Kasumi-1 (cell line): ENCODE measurements at regions not wholly inside any gene's neighbourhood (a gene's known extent, or its start where the extent isn't known, plus 50 kb on each side); places are given as distances from the start of the nearest gene placed in this dataset.

Source experiments
- DNase-seq, 2 experiments: peaks; one replicate each; lab custom pipeline; 2025; lab: John Stamatoyannopoulos, UW

DNA sequence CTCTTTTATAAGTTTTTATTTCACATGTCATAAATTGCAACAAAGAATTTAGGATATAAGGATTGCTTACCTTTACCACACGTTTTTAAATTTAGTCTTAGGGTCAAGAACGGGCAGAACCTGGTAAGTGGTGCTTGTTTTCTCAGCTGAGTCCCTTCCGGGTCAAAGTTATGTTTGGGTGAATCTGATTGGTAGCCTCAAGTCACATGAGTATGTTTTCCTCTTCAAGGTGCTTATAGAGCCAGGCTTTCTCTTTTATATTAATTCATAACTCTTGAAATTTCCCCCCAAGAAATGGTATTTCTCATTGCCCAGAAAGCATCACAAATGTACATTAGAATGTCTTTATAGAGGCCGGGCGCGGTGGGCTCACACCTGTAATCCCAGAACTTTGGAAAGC is 415.7 kb upstream of the ROBO2 start:
- DNase-seq: no peak

DNA sequence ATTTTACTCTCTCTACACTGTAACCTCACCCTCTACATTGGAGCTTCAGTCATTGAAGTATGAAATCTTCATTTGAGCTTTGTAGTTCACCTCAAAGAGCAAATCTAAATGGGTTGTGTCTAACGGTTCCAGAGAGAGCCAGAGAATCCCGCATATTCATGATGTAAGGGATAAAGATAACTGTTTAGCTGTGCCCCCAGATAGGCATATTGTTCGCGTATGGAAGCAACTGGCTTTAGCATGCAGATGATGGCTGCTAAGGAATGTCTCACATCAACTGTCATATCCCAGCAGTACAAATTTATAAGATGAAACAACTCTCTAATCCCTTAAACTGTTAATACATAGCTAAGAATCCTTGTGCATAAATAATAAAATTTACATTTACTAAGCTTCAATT is 412.7 kb upstream of the ROBO2 start:
- no peak for DNase-seq

DNA sequence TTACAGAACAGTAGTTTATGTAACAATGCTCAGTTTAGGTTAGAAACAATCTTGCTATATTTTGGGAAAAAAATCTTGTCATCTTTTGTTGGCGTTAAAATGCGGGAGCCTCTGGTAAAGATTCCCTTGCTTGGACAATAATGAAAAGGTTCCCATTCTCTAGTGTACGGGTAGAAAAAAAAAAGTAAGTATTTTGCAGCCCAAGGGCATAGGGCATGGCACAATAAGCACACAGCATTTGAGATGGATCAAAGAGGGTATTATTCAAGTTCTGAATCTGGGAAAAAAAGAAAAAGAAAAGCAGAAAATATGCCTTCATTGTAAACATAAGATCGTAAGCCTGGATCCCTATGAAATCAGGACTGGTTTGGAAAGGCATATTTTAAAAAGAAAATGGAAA is 408.6 kb upstream of the ROBO2 start:
- no peak for DNase-seq

DNA sequence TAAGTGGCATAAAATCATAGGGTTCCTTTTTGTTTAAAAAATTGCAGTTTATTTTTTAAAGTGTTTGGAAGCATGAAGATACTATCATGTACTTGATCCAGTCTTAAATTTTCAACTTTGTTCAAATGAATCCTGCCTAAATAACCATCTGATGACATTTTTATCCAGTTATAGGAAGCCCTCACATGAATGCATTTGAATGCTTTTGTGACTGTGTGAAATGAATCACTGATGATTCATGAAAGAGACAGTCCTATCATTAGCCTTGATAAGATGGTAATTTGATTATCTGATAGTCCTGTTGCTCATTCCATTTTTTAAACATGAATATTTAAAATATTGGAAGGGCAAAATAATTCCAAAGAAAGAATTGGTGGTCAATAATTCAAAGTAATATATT is 401.9 kb upstream of the ROBO2 start:
- DNase-seq: no peak

DNA sequence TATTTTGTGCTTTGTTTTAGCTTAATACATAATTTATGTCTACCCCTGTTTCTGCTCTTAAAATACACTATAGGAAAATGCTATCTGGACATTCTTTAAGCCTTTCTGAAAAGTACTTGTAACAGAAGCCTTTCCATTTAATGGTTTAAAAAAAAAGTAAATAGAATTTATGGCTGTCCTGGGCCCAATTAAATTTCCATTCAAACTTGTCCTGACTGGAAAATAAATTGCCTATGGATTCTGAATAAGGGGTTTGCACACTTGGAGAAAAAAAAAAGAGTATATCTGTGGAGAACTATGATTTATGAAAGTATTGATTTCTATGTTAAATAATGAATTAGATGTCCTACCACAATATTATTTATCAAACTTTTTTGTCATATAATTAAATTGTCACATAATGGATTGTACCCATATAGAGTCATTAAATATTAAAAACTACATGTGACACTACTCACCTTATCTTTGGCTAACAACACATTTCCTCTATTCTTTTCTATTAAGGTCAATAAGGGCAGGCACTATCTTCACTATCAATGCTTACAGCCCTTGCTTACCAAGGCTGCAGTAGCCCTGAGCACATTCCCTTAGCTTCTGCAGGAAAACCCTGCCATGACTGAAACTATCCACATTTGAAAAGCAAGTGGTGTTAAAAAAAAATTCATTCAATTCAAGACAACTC is 396.1 kb upstream of the ROBO2 start:
- no peak for DNase-seq

DNA sequence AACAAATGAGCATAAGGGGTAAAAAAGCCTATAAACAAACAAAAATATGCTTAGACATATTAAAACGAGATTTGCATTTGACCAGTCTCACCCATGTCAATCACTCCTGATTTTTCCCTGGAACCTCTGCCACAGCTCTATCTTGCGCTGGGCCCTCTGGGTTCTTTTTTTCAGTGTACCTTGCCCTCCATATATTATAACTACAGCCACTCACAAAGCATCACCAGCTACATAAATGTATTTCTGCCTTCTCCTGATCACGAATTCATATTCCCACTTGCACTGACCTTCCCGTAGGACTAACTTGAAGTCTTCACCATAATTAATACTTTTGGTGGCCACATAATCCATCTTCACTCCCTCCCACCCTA is 395.6 kb upstream of the ROBO2 start:
- no peak for DNase-seq

DNA sequence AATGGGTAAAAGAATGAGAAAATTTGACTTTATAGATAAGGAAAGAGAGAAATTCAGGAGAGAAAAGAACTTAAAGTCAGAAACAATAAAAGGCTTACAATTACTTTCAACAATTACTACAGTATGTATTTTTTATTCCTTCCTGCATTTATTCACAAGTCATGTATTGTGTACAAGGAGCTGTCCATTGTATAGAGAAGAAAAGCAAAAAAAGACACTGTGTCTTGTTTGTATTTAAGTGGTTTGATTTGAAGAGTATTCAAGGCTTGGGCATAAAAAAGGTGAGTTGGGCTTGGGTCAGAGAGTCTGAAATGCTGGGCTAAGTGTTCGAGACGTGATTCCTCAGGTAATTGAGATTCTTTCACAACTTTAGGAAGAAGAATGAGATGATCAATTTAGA is 394.2 kb upstream of the ROBO2 start:
- DNase-seq: no peak

DNA sequence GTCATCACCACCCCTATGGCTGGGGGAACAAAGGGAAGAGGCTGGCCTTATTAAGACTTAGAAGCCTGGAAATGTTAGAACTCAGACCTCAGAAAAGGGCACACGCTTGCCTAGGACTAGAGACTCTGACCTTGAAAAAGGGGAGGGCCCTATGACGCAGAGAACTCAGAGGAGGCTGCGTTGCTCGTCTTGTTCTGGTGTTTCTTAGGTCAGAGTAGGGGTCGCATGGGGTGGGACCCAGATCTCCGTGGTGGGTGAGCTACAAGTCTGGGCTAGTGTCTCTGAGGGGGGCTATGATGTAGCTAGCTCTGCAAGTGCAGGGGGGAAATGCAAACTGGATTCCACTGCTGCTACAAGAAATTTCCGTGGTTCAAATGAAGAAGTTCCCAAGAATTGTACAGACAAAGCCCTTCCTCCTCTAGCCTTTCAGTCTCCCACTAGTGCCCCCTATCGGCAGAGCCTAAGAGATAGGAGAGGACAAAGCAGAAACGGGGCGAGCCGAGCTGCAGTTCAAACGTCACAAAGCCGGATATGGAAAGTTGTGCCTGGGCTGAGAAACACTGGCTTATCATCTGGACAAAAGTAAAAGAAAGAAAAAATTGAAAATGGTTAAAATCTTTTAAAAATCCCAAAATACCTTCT is 392.9 kb upstream of the ROBO2 start:
- DNase-seq: no peak

DNA sequence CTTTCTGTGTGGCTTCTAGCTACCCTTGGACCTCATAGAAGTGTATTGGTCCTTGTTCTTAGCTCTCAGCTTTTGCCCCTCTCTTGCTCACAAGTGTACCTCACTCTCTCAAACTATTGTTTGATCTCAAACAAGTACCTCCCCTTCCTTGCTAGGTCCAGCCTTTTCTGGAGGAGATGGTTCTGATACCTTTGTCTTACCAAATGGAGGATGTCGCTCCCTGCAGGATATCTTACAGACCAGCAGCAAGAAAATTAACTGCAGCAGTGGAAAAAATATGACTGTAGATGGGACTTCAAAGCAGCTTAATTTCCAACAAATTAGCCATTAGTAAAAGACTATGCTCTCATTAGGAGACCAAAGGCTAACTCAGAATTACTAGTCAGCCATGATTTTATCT is 388.1 kb upstream of the ROBO2 start:
- DNase-seq: no peak

DNA sequence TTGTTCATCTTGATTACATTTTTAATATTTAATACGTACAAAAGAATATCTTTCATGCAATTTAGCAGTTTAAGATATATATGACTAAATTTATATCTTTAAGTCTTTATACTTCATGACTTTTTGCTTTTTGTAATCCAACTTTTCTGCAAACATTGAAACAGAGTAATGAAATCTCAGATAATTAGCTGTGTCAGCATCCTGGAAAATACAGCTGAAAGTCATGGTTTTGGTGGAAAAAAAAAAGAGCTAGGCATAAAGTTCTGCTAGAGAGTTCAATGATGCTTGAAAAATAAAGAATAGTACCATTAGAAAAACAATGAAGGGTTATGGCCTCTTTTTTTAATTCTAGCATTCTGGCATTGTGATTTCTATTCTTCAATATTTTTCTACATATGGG is 387.4 kb upstream of the ROBO2 start:
- DNase-seq: no peak

DNA sequence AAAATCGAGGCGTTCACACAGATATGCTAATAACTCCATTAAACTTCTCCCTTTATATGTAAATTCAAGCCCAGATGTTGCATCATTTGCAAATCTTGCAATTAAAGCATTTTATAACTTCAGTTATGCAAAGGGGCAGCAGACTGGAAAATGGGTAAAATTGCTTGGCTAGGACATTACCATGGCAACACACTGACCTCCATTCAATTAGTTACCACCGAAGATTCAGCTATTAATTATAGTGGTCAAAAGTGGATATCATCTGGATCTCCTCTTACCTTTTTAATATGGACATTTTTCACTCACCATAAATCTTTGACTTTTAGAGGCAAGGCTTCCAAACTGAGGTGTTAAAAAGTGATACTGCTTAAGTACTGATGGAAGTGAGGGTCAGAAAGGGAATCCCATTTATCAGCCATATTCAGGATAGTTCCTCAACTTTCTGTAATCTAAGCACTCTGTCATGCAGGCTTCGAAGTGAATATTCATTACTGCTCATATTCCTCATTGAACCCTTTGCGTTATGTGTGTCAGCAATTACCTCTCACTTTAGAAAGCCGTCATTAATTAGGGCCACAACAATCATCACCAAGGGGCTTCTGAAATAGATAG is 386.2 kb upstream of the ROBO2 start:
- no peak for DNase-seq

DNA sequence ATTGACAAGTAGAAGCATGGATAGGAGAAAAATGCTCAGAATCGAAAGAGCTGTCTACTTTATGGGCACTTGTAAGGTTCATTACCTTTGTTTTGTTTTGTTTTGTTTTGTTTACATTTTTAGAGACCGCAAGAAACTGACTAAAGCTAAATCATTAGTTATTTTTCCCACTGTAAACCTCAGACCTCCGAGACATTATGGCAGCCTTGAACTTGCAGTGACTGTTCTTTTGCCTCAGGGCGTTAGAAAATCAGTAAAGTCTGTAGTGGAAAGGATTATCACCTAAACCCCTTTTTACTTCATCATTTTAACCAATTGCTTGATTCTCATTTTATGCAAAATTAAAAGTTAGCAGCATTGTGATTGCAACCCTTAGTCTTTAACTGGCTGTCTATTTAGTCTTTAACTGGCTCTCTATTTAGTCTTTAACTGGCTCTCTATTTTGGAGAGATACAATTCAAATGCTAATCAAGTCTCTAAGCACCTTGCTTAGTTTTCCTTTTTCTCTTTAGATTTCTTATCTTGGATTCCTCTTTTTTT is 383.3 kb upstream of the ROBO2 start:
- no peak for DNase-seq

DNA sequence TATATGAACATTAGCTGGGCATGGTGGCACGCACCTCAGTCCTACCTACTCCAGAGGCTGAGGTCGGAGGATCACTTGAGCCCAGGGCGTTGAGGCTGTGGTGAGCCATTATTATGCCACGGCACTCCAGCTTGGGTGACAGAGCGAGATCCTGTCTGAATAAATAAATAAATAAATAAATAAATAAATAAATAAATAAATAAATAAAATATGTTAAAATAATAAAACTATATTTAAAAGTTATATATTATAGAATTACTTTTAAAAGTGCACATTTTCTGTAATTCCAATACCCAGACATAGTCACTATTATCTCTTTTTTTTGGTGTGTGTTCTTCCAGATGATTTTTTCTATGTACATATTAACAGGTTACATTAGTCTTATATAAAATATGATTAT is 382.0 kb upstream of the ROBO2 start:
- no peak for DNase-seq

DNA sequence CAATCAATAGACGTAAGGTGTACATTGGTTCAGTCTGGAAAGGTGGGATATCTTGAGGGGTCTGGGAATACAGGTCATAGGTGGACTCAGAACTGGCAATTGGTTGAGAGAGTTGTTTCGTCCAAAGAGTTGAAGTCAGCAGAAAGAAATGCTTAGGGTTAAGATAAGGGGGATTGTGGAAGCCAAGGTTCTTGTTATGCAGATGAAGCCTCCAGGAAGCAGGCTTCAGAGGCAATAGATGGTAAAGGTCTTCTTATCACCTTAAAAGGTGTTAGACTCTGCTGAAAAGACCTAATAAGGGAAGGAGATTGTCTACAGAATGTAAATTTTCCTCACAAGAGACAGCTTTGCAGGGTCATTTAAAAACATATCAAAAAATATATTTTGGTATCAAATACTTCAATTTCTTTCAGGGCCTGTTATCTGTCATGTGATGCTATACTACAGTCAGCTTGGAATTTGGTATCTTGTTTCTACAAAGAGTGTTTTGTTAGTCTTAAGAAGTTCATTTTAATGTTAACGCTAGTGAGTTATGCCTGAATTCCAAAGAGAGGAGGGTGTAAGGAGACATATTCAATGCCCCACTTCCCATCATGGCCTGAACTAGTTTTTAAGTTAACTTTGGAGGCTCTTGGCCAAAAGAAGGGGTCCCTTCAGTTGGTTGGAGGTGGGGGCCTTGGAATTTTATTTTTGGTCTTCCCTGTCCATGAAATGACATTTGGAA is 378.2 kb upstream of the ROBO2 start:
- no peak for DNase-seq

DNA sequence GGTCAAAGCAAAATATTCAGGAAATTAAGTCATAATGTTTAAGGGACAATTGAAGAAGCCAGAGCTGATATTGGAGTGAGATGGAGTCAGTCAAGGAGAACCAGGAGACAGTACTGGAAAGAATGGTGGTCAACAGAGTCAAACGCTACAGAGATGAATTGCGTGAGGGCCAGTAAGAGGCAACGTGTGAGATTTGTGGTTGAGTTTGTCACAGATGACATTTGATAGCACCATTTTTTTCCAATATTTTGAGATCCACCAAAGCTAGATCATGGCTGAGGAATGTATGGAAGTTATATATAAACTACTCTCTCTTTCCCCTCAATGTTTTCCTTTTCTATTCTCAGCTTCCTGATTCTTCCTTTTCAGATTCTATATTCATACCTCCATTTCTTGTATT is 375.1 kb upstream of the ROBO2 start:
- no peak for DNase-seq

DNA sequence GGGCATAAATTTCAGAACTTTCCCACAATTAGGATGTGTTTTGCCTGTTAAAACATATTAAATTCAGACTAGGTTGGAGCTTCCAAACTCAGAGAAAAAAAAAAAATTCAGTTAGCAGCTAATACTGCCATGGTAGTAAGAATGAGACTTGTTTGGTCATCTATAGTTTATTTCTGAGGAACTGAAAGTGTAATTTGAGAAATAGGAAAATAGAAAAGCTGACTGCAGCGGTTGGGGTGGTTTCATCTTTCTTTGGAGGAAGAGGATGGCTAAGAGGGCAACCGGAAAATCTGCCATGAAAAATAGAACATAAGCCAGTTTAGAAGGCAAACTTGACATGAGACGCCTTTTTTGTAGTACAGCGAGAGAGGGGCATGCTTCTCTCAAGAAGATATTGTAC is 371.2 kb upstream of the ROBO2 start:
- DNase-seq: no peak

DNA sequence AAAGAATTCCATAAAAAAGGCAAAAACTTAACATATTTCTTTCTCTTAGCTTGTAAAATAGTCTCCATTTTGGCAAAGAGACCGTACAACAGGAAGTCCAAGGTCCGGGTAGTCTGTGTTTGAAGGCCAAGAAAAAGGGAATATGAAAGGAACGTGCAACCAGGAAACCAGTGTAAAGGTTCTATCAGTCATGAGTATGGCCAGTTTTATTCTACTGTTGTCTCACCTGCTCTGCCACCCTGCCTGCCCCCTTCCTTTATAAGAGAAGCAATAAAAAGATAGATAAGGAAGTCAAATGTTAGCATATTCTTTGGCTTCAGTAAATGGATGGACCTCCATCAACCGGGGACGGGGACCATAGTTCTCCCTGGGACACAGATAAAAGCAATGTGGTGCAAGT is 370.6 kb upstream of the ROBO2 start:
- DNase-seq: no peak

DNA sequence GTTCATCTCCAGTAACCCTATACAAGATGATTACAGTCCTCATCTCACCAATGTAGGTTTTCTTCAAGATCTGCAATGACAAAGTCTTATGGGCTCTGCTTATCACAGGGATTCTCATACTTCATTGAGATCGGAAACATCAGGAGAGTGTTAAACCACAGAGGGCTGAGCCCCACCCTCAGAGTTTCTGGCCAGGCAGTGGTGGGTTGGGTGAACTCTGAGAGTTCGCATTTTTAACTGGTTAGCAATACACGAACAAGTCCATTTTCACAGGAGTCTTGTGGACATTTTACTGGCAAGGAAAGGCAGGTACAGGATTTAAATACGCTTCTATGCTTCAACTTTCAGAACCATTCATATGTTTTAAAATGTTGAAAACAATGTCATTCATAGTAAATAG is 366.7 kb upstream of the ROBO2 start:
- no peak for DNase-seq

DNA sequence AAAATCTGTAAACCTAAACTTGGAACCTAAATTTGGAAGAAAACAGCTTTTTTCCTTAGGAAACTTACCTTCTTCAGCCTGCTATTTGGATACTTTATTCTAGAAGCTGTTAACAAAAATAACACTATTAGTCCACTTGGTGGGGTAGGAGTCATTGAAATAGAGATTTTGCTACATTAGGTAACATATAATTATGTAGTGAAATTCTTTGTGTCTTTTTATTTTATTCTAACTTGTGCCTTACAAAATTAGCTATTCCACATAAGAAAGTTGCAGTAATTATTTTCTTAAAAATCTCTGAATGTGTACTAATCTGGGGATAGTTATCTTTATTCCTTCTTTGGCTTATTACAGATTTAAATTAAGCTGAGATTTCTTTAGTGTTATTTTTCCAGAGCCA is 360.4 kb upstream of the ROBO2 start:
- peak in 1 of 2 experiments; percentile 13 for DNase-seq

DNA sequence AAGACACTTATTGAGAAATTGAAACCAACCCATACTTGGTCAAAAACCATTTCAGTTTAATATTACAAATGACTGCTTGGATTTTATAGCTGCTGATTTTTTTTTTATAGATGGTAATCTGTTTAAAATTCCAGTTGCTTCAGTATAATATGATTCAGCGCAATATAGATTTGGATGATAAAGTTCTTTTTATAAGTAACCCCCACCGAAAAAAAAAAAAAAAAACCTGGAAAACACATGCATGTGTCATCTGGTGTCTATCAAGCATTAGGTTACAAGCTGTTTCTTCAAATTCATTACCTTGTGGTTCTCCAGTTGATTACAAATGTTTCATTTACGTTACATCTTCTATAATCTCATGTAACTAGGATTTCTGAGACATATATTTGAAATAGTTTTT is 356.6 kb upstream of the ROBO2 start:
- no peak for DNase-seq

DNA sequence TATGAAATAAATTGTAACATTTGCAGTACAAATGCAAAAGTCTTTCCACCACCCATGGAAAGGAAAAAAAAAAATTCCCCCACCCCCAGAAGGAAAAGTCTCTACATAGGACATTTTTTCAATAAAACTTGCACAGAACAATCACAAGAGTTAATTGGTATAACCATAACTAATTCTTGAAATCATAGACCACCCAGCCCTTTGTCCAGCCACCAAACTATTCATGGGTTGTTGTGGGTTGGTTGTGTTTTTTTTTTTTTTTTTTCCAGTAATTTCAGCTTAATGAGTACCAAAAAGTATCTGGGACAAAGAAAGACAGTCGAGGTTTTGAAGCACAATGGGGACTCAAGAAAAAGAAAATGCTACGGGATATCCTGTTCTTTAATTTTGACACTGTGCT is 355.0 kb upstream of the ROBO2 start:
- no peak for DNase-seq

DNA sequence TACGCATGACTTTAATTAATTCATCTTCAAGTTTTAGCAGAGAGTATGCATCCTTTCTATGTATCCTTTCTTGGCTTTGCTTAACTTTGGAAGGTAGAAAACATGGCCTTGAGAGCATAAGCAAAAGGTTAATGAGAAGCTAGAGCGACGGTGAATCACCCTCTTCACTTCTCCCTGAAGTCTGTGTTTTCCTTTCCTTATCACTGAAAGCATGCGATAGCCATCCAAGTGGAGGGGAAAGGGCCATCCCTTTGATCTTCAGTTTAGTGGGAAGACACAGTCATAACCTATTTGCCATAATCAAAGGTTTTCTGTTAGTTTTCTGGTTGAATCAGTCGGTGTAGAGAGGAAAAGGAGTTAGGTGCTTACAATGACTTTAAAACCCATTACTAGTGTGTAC is 354.0 kb upstream of the ROBO2 start:
- DNase-seq: no peak

DNA sequence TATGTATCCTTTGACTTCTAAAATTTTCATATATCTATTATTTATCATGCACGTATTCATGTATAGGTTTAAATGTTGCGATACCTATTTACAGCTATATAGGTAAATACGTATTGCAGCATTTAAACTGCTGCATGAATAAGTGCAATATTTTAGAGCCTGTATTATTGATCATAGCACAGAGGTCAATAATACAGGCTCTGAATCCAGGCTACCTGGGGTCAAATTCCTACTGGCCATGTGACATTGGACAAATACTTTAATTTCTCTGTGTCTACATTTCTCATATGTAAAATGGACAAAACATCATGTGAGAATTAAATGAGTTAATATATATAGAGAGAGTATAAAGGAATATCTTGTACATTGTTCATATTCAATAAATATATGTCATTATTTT is 352.9 kb upstream of the ROBO2 start:
- DNase-seq: no peak
